ENCODE measurements at regions not wholly inside any gene's neighbourhood (a gene's known extent, or its start where the extent isn't known, plus 50 kb on each side); places are given as distances from the start of the nearest gene placed in this dataset.

DNA sequence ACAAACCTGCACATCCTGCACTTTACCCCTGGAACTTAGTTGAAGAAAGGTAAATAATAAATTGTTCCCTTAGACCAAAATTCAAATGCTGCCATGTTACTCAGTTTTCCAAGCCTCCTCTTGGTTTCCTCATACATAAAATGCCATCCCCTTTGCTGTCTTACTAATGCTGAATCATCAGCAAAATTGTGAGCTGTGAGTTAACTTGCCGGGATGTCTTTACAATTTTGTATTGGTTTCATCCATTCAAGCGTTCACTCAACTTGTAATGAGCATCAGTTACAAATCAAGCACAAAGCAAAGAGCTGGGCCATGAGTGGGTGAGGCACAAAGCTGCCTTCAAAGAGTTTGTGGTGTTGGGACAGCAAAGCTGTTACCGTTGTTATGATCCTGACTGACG, 395.8 kb upstream of the ZMIZ1 start:
- no peak for TF ChIP-seq YY1 (IDR thresholded peaks at IDR 0.05; ENCODE audit: low read depth)
- no peak for TF ChIP-seq REST (IDR thresholded peaks at IDR 0.05; ENCODE audit: low read depth, low read length)
- TF ChIP-seq, protein P1, sequence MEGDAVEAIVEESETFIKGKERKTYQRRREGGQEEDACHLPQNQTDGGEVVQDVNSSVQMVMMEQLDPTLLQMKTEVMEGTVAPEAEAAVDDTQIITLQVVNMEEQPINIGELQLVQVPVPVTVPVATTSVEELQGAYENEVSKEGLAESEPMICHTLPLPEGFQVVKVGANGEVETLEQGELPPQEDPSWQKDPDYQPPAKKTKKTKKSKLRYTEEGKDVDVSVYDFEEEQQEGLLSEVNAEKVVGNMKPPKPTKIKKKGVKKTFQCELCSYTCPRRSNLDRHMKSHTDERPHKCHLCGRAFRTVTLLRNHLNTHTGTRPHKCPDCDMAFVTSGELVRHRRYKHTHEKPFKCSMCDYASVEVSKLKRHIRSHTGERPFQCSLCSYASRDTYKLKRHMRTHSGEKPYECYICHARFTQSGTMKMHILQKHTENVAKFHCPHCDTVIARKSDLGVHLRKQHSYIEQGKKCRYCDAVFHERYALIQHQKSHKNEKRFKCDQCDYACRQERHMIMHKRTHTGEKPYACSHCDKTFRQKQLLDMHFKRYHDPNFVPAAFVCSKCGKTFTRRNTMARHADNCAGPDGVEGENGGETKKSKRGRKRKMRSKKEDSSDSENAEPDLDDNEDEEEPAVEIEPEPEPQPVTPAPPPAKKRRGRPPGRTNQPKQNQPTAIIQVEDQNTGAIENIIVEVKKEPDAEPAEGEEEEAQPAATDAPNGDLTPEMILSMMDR (IDR thresholded peaks at IDR 0.05), result no peak
- no peak for TF ChIP-seq TAF1 (IDR thresholded peaks at IDR 0.05; ENCODE audit: borderline replicate concordance, low read depth, low read length)
- TF ChIP-seq, protein P2, sequence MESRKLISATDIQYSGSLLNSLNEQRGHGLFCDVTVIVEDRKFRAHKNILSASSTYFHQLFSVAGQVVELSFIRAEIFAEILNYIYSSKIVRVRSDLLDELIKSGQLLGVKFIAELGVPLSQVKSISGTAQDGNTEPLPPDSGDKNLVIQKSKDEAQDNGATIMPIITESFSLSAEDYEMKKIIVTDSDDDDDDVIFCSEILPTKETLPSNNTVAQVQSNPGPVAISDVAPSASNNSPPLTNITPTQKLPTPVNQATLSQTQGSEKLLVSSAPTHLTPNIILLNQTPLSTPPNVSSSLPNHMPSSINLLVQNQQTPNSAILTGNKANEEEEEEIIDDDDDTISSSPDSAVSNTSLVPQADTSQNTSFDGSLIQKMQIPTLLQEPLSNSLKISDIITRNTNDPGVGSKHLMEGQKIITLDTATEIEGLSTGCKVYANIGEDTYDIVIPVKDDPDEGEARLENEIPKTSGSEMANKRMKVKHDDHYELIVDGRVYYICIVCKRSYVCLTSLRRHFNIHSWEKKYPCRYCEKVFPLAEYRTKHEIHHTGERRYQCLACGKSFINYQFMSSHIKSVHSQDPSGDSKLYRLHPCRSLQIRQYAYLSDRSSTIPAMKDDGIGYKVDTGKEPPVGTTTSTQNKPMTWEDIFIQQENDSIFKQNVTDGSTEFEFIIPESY (IDR thresholded peaks at IDR 0.05; ENCODE audit: borderline replicate concordance, low read depth), result no peak
- no peak for TF ChIP-seq JUND (IDR thresholded peaks at IDR 0.05)
- no peak for TF ChIP-seq MAX (IDR thresholded peaks at IDR 0.05; ENCODE audit: low read depth)
- TF ChIP-seq RCOR1 (IDR thresholded peaks at IDR 0.05; ENCODE audit: low read length), result no peak
- TF ChIP-seq EZH2phosphoT487 (IDR thresholded peaks at IDR 0.05; ENCODE audit: borderline replicate concordance, low read depth), result no peak
- no peak for TF ChIP-seq RAD21 (IDR thresholded peaks at IDR 0.05; ENCODE audit: low read length)
- no peak for TF ChIP-seq CHD2 (IDR thresholded peaks at IDR 0.05; ENCODE audit: low read length, partially characterized antibody)
- TF ChIP-seq GATA2 (CRISPR knock-in tag; IDR thresholded peaks at IDR 0.05), result no peak
